ENCODE measurements at regions not wholly inside any gene's neighbourhood (a gene's known extent, or its start where the extent isn't known, plus 50 kb on each side); places are given as distances from the start of the nearest gene placed in this dataset.

DNA sequence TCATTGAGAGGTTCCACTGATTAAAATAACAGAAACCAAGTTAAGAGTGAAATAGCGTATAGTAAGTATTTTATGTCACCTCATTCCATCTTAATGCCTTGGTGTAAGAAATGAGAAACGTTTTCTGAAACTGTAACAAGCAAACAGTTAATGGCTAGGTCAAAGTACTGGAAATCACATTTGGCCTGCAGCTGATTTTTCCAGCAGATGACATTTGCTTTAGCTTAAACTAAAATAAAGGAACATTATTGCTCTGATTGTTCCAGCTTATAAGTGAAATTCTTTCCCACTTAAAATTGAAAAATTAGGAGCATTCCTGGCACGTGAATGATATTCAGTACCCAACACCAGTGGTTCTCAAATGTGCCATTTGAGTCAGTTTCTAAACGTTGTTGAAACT lies 213.6 kb upstream of the DPP6 start:
- H3K4me3 ChIP-seq, result no peak overlapping the region
- no peaks in the 10 kb centered on the region for H3K27me3 ChIP-seq
- intact Hi-C loops (cut with DNase I; ENCODE audit: low total_unique reads), result no loop called here
- no peak overlapping the region for H3K27ac ChIP-seq
- TF ChIP-seq POLR2AphosphoS5 (IDR thresholded peaks at IDR 0.05) (no peak), POLR2A (IDR thresholded peaks at IDR 0.05) (no peak)
- TF ChIP-seq, protein P1, sequence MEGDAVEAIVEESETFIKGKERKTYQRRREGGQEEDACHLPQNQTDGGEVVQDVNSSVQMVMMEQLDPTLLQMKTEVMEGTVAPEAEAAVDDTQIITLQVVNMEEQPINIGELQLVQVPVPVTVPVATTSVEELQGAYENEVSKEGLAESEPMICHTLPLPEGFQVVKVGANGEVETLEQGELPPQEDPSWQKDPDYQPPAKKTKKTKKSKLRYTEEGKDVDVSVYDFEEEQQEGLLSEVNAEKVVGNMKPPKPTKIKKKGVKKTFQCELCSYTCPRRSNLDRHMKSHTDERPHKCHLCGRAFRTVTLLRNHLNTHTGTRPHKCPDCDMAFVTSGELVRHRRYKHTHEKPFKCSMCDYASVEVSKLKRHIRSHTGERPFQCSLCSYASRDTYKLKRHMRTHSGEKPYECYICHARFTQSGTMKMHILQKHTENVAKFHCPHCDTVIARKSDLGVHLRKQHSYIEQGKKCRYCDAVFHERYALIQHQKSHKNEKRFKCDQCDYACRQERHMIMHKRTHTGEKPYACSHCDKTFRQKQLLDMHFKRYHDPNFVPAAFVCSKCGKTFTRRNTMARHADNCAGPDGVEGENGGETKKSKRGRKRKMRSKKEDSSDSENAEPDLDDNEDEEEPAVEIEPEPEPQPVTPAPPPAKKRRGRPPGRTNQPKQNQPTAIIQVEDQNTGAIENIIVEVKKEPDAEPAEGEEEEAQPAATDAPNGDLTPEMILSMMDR (IDR thresholded peaks at IDR 0.05), result no peak
- H3K4me1 ChIP-seq, result no peaks in the 10 kb centered on the region
- no peaks in the 10 kb centered on the region for H3K9me3 ChIP-seq
- no peaks in the 10 kb centered on the region for H3K36me3 ChIP-seq
- DNase-seq (ENCODE audit: low spot score in 2 of 2), result no peak

GRCh38 chr7:153840861-153841260 lies 211.3 kb upstream of the DPP6 start:
- TF ChIP-seq, protein P1 (IDR thresholded peaks at IDR 0.05), result no peak
- TF ChIP-seq POLR2AphosphoS5 (IDR thresholded peaks at IDR 0.05) (no peak), POLR2A (IDR thresholded peaks at IDR 0.05) (no peak)
- Histone ChIP-seq H3K4me3 (no peak overlapping the region), H3K36me3 (no peaks in the 10 kb centered on the region), H3K9me3 (peaks cover 0 to 4% of the 10 kb centered on the region in 2 donors), H3K27ac (no peak overlapping the region), H3K27me3 (no peaks in the 10 kb centered on the region), H3K4me1 (no peaks in the 10 kb centered on the region)
- intact Hi-C loops (cut with DNase I; ENCODE audit: low total_unique reads), result no loop called here
- DNase-seq (ENCODE audit: low spot score in 2 of 2), result no peak

GRCh38 chr7:153847828-153848227 lies 204.4 kb upstream of the DPP6 start:
- no peaks in the 10 kb centered on the region for H3K4me1 ChIP-seq
- H3K9me3 ChIP-seq, result peaks cover 0 to 4% of the 10 kb centered on the region in 2 donors
- no peak overlapping the region for H3K4me3 ChIP-seq
- TF ChIP-seq POLR2AphosphoS5 (IDR thresholded peaks at IDR 0.05) (no peak), POLR2A (IDR thresholded peaks at IDR 0.05) (no peak)
- TF ChIP-seq, protein P1 (IDR thresholded peaks at IDR 0.05), result no peak
- H3K27me3 ChIP-seq, result no peaks in the 10 kb centered on the region
- DNase-seq (ENCODE audit: low spot score in 2 of 2), result no peak
- no peaks in the 10 kb centered on the region for H3K36me3 ChIP-seq
- H3K27ac ChIP-seq, result no peak overlapping the region
- intact Hi-C loops (cut with DNase I; ENCODE audit: low total_unique reads), result no loop called here

GRCh38 chr7:153852261-153852660 lies 199.9 kb upstream of the DPP6 start:
- no peak overlapping the region for H3K27ac ChIP-seq
- H3K4me3 ChIP-seq, result no peak overlapping the region
- H3K9me3 ChIP-seq, result peaks cover 0 to 6% of the 10 kb centered on the region in 2 donors
- no peak for DNase-seq (ENCODE audit: low spot score in 2 of 2)
- no peak for TF ChIP-seq POLR2AphosphoS5 (IDR thresholded peaks at IDR 0.05)
- no peak for TF ChIP-seq POLR2A (IDR thresholded peaks at IDR 0.05)
- TF ChIP-seq, protein P1 (IDR thresholded peaks at IDR 0.05), result no peak
- H3K27me3 ChIP-seq, result no peaks in the 10 kb centered on the region
- no peaks in the 10 kb centered on the region for H3K36me3 ChIP-seq
- H3K4me1 ChIP-seq, result no peaks in the 10 kb centered on the region
- intact Hi-C loops (cut with DNase I; ENCODE audit: low total_unique reads), result no loop called here

GRCh38 chr7:153858355-153858754 lies 193.8 kb upstream of the DPP6 start:
- peaks cover 0 to 11% of the 10 kb centered on the region in 2 donors for H3K9me3 ChIP-seq
- intact Hi-C loops (cut with DNase I; ENCODE audit: low total_unique reads), result no loop called here
- TF ChIP-seq, protein P1 (IDR thresholded peaks at IDR 0.05), result no peak
- no peak for TF ChIP-seq POLR2A (IDR thresholded peaks at IDR 0.05)
- no peak for TF ChIP-seq POLR2AphosphoS5 (IDR thresholded peaks at IDR 0.05)
- no peak overlapping the region for H3K4me3 ChIP-seq
- H3K27ac ChIP-seq, result no peak overlapping the region
- no peaks in the 10 kb centered on the region for H3K36me3 ChIP-seq
- no peaks in the 10 kb centered on the region for H3K4me1 ChIP-seq
- no peaks in the 10 kb centered on the region for H3K27me3 ChIP-seq
- DNase-seq (ENCODE audit: low spot score in 2 of 2), result no peak
